ENCODE measurements at regions not wholly inside any gene's neighbourhood (a gene's known extent, or its start where the extent isn't known, plus 50 kb on each side); places are given as distances from the start of the nearest gene placed in this dataset.

DNA sequence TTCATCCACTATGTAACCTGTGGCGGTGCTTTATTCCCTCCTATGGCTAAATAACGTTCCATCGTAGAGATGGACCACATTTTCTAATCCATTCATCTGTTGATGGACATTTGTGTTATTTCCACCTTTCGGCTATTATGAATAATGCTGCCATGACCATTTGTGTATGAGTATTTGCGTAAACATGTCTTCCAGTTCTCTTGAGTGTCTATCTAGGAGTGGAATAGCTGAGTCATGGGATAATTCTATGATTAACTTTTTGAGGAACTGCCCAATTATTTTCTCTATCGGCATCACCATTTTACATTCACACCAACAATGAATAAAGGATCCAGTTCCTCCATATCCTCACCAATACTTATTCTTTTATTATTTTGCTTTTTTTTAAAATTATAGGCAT is 261.9 kb upstream of the SFSWAP start:
- TF ChIP-seq POLR2AphosphoS5 (IDR thresholded peaks at IDR 0.05; ENCODE audit: low read depth, low read length) (no peak), FOXP2 (optimal IDR thresholded peaks at IDR 0.05; ENCODE audit: borderline replicate concordance, extremely low read depth, extremely low read length, insufficient read depth) (no peak), SIN3A (IDR thresholded peaks at IDR 0.05; ENCODE audit: borderline replicate concordance, insufficient read depth, low read length) (no peak), TAF1 (IDR thresholded peaks at IDR 0.05; ENCODE audit: borderline replicate concordance, insufficient read depth, low read length) (no peak)
- TF ChIP-seq, protein P1, sequence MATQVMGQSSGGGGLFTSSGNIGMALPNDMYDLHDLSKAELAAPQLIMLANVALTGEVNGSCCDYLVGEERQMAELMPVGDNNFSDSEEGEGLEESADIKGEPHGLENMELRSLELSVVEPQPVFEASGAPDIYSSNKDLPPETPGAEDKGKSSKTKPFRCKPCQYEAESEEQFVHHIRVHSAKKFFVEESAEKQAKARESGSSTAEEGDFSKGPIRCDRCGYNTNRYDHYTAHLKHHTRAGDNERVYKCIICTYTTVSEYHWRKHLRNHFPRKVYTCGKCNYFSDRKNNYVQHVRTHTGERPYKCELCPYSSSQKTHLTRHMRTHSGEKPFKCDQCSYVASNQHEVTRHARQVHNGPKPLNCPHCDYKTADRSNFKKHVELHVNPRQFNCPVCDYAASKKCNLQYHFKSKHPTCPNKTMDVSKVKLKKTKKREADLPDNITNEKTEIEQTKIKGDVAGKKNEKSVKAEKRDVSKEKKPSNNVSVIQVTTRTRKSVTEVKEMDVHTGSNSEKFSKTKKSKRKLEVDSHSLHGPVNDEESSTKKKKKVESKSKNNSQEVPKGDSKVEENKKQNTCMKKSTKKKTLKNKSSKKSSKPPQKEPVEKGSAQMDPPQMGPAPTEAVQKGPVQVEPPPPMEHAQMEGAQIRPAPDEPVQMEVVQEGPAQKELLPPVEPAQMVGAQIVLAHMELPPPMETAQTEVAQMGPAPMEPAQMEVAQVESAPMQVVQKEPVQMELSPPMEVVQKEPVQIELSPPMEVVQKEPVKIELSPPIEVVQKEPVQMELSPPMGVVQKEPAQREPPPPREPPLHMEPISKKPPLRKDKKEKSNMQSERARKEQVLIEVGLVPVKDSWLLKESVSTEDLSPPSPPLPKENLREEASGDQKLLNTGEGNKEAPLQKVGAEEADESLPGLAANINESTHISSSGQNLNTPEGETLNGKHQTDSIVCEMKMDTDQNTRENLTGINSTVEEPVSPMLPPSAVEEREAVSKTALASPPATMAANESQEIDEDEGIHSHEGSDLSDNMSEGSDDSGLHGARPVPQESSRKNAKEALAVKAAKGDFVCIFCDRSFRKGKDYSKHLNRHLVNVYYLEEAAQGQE (IDR thresholded peaks at IDR 0.05; ENCODE audit: insufficient read depth in 1 of 2, low read depth in 2 of 2, low read length in 2 of 2), result no peak

DNA sequence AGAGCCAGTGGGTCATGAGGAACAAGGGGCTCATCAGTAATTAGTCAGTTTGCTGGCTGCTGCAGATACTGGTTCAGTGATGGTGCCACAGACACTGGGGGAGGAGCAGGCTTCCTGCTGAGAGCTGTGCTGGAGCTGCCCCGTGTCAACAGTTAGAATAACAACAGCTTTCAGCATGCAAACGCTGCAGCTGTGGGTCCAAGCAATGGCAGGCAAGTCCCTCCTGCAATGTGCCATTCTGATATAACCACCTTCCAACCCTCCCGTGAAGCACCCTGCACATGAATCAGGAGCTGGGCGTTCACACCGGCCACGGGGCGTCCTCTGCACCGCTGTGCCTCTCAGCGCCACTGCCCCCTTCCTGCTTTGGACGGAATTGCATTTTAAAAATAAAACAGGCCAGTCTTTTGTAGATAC is 258.4 kb upstream of the SFSWAP start:
- TF ChIP-seq POLR2AphosphoS5 (IDR thresholded peaks at IDR 0.05; ENCODE audit: low read depth, low read length) (no peak), TAF1 (IDR thresholded peaks at IDR 0.05; ENCODE audit: borderline replicate concordance, insufficient read depth, low read length) (no peak)

DNA sequence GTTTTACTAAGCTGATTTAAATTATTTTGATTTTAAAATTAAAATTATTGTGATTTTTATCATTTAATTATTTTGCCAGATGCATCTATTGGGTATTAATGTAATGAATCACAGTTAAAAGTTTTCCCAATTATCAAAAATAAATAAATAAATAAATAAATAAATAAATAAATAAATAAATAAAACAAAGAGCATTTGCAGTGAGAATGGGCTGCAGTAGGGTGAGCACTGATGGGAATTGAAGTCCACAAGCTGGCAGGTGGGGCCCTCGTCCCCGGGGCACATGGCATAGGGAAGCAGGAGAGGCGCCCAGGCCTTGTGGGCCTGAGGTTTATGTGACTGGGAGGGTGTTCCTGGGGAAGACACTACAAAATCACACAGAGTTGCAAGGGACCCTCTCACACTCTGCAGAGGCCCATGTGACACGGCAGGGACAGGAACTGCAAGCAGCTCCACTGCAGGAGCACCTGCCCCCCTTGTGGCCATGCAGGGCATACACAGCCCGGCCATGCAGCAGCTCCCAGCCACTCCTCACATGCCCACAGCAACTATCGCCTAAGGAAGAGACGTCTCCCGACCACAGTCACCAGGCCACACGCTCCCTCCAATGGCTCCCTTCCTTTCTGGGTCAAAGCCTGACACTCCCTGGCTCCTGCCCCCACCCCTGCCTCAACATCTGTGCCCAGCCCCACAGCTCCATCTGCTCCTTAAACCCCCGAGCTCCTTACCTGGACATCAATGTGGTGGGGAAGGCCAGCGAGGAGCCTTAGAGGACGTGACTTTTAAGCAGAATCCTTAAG is 256.3 kb upstream of the SFSWAP start:
- TF ChIP-seq FOXP2 (optimal IDR thresholded peaks at IDR 0.05; ENCODE audit: borderline replicate concordance, extremely low read depth, extremely low read length, insufficient read depth), result no peak
- no peak for TF ChIP-seq SIN3A (IDR thresholded peaks at IDR 0.05; ENCODE audit: borderline replicate concordance, insufficient read depth, low read length)
- TF ChIP-seq TAF1 (IDR thresholded peaks at IDR 0.05; ENCODE audit: borderline replicate concordance, insufficient read depth, low read length), result no peak
- TF ChIP-seq, protein P1 (IDR thresholded peaks at IDR 0.05; ENCODE audit: insufficient read depth in 1 of 2, low read depth in 2 of 2, low read length in 2 of 2), result no peak
- TF ChIP-seq POLR2AphosphoS5 (IDR thresholded peaks at IDR 0.05; ENCODE audit: low read depth, low read length), result no peak

DNA sequence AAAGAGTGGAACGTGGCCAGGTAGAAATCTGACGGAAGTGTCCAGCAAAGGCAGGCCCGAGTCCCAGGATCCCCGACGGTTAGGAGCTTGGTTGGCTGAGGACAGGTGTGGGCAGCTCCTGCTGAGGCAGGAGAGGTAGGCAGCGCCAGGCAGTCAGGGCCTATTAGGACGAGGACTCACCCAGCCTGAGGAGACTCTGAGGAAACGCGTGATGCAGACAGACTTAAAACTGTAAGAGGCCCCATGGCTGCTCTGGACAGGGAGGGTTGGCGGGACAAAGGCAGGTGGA is 255.7 kb upstream of the SFSWAP start:
- TF ChIP-seq TAF1 (IDR thresholded peaks at IDR 0.05; ENCODE audit: borderline replicate concordance, insufficient read depth, low read length) (no peak), FOXP2 (optimal IDR thresholded peaks at IDR 0.05; ENCODE audit: borderline replicate concordance, extremely low read depth, extremely low read length, insufficient read depth) (no peak), SIN3A (IDR thresholded peaks at IDR 0.05; ENCODE audit: borderline replicate concordance, insufficient read depth, low read length) (no peak), POLR2AphosphoS5 (IDR thresholded peaks at IDR 0.05; ENCODE audit: low read depth, low read length) (no peak)
- TF ChIP-seq, protein P1 (IDR thresholded peaks at IDR 0.05; ENCODE audit: insufficient read depth in 1 of 2, low read depth in 2 of 2, low read length in 2 of 2), result no peak

DNA sequence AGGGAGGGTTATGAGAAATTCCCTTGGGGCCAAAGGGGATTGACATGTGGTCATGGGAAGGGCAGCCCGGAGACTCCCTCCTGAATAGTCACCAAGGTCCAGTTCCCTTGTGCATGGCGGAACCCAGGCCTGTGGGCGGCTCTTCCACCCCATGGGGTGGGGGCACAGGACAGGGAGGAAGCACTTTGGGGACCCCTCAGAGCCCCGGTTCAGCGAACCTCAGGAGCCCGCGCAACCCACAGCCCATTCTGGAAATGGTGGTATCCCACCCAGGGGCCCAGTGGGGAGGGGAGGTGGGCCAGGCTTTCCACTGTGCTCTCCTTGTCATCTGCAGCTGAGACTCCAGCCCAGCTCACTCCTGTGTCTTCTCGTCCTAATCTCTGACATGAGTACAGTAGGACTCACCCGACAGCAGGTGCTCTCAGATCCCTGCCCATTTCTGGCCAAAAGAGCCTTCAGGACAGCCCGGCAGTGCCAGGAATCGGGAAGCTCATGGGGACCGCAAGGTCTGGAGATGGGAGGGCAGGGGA is 255.2 kb upstream of the SFSWAP start:
- TF ChIP-seq POLR2AphosphoS5 (IDR thresholded peaks at IDR 0.05; ENCODE audit: low read depth, low read length), result no peak
- no peak for TF ChIP-seq TAF1 (IDR thresholded peaks at IDR 0.05; ENCODE audit: borderline replicate concordance, insufficient read depth, low read length)
- no peak for TF ChIP-seq FOXP2 (optimal IDR thresholded peaks at IDR 0.05; ENCODE audit: borderline replicate concordance, extremely low read depth, extremely low read length, insufficient read depth)
- TF ChIP-seq, protein P1 (IDR thresholded peaks at IDR 0.05; ENCODE audit: insufficient read depth in 1 of 2, low read depth in 2 of 2, low read length in 2 of 2), result no peak
- TF ChIP-seq SIN3A (IDR thresholded peaks at IDR 0.05; ENCODE audit: borderline replicate concordance, insufficient read depth, low read length), result no peak

Data from PFSK-1 (cell line).